HG02884 (cell line): ENCODE measurements at regions not wholly inside any gene's neighbourhood (a gene's known extent, or its start where the extent isn't known, plus 50 kb on each side); places are given as distances from the start of the nearest gene placed in this dataset.
"Not testable (repeated sequence)": the region's sequence is repeated elsewhere in the genome, so short reads cannot be mapped to it uniquely, and the experiment has no call there.

Experiments used
- ATAC-seq: cut with Tn5 transposase; IDR thresholded peaks from one replicate; pipeline ENCODE4 v1.9.1; 2021; ENCODE audit warnings: mild to moderate bottlenecking, moderate library complexity; ENCODE audit not compliant: unreplicated experiment

GRCh38 chr10:108583877-108584276, 1339.4 kb downstream of the XPNPEP1 start:
- ATAC-seq = no peak

GRCh38 chr10:108582888-108583287, 1340.4 kb downstream of the XPNPEP1 start:
- ATAC-seq = no peak

DNA sequence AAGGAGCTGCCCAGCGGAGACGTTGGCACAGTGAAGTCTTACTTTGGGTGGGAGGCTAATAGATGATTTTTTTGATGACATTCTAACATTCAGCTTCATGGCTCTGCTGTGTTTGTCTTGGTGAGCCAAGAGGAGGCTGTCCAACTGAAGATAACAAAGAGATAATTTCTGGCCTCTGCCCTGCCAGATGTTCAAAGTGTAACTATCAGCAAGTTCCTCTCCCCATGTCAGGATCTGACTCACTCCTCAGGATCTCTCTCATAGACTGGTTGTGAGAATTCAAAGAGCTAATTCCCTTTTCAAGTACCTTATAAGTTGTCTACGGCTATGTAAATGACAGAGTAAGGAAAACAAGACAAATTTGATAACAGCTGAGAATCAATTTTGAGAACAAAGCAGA, 1340.9 kb downstream of the XPNPEP1 start:
- no peak for ATAC-seq

DNA sequence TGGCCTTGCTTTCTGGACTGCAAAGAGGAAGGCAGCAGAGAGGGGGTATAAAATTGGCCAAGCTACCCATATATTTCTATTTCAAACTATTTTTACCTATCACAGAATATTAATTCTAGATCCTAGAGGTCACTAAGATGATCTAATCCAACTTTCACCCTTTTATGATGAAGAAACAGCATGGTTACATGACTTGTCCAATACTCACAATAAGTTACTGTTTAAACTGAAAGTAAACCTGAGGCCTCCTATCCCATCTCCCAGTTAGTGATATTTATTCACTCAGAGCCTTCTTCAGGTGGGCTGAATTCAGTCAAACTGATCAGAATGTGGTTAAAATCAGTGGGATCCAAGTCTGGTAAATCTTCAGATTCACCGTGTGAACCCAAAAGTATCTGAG, 1345.1 kb downstream of the XPNPEP1 start:
- no peak for ATAC-seq

- ATAC-seq = no peak
Observed at GRCh38 chr10:108574233-108574632, 1349.1 kb downstream of the XPNPEP1 start.

GRCh38 chr10:108568824-108569223, 1354.5 kb downstream of the XPNPEP1 start:
- no peak for ATAC-seq

DNA sequence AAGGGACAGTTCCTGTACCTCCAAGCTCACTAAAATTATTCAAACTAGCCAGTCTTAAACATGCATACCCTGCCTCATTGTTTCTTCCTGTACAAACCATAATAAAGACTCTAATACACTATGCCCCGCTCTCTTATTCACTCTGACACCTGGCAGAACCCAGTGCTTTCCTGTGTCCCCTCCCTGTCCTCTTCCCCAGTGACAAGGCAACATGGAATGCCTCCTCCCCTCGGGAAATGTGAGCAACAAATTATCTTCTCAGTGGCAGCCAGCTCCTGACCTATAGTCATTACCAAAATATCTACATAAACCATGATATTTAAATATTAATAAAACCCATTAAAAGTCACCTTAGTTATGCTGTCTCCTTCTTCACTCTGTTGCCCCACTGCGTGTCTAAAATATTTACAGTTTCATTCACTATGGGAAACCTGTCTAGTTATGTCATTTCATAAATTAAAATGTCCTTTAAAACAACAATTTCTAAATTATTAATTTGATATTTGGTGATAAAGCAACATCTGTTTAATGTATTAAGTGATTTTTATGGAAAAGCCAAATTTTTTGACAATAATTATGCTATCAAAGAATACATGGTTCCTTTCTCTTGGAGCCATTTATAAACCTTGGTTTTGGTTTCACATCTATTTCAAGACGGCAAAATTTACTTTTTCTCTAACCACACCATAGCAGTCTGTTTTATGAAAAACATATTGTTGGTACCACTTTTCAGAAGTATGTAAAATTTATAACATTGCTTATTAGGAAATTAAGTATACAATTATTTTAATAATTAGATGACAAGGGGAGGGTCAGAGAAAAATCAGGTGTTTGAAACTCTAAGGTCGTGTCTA, 1355.2 kb downstream of the XPNPEP1 start:
- ATAC-seq = peak; percentile 53

- no peak for ATAC-seq
Observed at GRCh38 chr10:108566316-108567107, 1356.8 kb downstream of the XPNPEP1 start.

- no peak for ATAC-seq
Observed at GRCh38 chr10:108562105-108562504, 1361.2 kb downstream of the XPNPEP1 start.

DNA sequence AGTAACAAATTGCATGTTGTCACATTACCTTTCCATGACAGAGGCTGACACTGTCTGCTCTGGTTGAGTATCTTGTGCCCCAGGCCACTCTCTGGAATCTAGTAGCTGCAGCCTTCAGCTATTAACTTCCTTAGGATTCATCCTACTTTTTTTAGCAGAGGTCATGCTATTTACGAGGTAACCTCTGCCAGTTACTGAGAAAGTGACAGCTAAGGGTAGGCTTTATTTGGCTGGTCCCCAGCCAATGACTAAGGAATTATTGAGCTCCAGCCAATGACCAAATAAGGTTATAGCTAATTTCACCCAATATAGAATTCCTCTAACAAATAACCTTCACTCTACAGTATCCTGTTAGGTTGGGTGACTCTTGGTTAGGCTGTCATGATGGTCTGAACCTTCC, 1361.7 kb downstream of the XPNPEP1 start:
- no peak for ATAC-seq

DNA sequence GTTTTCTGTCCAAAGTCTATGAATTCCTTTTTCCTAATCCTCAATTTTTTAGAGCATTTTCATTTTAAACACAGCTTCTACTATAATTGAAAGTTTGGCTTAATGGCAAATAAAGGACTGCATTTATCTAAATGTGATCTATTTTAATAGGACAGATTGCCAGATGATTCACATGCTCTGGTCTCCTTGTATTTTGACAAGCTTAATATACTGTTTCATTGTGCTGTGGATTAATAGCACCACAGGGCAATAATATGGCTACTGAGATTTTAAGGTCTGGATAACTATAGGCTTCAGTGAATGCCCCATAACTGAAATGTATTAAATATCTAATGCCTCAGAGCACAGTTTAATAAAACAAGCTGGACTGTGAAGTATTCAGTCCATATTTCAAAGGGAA, 1362.8 kb downstream of the XPNPEP1 start:
- no peak for ATAC-seq

DNA sequence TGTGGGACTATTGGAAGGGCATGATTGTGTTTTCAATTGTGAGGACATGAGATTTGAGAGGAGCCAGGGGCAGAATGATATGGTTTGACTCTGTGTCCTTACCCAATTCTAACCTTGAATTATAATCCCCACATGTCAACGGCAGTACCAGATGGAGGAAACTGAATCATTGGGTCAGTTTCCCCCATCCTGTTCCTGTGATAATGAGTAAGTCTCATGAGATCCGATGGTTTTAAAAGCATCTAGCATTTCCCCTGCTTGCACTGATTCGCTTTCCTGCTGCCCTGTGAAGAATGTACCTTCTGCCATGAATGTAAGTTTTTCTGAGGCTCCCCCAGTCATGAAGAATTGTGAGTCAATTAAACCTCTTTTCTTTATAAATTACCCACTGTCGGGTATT, 1367.1 kb downstream of the XPNPEP1 start:
- ATAC-seq = no peak

DNA sequence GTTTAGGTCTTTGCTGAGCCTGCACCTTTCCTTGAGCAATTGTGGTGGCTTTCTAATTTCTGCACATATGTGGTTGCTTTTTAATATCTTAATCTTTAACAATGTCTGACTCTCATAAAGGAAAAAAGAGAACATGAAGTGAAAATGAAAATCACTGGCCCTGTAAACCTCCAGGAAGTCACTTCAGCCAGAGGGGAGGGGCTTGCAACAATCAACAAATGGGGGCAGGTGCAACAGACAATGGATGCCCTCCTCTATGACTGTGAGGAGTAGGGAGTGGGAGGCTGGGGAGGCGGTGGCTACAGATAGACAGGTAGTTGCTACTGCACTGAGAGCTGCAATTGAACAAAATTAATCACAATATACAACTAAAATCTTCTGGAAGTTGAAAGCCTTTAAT, 1377.4 kb downstream of the XPNPEP1 start:
- peak; percentile 71 for ATAC-seq

GRCh38 chr10:108544500-108545120, 1378.7 kb downstream of the XPNPEP1 start:
- ATAC-seq = peak; percentile 72

- not testable (repeated sequence) for ATAC-seq
Observed at GRCh38 chr10:108533551-108533950, 1369.0 kb upstream of the SORCS1 start.

DNA sequence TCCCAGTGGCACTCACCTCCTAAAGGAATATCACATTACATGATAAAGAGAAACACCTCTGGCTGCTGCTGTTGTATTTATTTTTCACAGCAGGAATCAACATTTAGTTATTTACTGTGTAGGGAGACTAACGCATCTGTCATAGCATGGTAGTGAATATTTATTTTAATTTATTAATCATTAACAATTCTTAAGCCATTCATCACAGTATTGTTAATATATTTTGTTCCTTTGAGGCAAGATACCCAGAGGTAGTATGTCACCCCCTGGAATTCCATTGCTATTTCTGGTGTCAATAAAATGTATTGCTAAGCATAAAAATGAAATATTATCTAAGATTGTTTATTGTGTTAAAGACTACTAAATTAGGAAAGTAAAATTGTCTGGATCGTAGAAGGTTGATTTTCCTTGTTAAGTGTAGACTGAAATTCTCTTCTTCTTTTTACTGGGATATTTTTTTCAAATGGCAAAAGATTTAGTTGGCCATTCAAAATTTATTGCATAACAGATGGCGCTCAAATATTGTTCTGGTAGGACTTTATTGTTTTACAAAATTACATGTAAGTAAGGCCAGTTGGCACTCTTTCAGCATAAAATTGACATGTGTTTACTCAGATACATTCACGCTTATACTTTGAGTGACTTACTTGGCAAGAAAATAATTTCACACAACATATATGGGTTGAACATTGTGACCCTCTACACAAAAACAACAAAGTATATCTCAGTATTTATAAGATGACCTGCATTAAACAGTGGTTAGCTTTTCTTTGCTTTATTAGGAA, 1358.7 kb upstream of the SORCS1 start:
- no peak for ATAC-seq

DNA sequence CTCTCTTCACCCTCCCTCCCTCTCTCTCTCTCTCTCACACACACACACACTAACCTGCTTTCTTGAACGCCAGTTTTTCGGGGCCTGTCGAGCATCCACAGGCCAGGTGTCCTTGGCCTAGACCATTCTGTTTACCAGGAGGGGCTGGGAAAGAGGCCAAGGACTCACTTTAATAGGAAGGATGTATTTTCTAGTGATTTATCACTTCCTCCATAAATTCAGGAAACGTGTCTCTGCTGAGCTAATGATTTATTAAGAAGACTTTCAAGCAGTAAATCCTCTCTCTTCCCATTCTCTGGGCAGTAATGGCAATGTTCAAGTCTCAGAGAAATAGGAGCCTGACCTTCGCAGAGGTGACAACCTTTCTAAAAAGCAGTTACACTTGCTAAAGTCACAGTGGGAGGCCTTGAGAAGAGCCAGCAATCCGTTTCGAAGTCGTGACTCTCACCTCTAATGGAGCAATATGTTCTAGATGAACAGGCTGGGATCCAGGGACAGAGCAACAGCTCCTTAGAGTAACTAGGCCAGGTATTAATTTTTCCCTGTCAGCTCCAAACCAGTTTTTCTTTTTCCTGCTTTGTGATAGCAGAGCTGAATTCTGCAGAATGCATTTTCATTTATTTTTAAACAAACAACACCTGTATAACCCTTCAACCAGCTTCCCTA, 1357.5 kb upstream of the SORCS1 start:
- ATAC-seq = no peak

DNA sequence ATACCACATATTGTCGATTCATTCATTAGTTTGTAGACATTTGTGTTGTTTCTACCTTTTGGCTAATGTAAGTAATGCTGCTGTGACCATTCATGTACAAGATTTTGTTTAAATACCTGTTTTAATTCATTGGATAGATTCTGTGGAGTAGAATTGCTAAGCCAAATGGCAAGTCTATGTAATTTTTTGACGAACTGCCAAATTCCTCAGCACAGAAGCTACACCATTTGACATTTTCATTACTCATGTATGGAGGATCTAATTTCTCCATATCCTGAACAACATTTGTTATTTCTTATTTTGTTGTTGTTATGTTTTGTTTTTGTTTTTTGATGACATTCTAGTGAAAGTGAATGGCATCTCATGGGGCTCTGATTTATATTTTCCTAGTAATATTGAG, 1351.3 kb upstream of the SORCS1 start:
- ATAC-seq = no peak

- no peak for ATAC-seq
Observed at GRCh38 chr10:108500396-108500795, 1335.9 kb upstream of the SORCS1 start.

DNA sequence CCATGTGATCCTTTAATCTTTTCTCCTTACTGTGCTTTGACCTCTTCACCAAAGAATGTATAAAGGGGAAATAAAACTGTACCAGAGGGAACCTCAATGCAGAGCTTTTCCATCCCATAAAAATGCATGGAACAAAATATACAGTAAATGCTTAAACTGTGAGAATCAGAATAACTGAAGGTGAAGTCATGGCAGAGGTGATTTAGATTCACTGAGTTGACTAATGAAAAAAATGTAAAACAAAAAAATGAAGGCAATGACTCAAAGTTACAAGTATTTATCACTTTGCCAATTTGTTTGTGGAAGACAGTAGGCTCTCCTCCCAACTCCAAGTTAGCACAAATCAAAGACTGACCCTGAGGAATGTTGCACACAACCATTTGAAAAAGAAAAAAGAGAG, 1331.6 kb upstream of the SORCS1 start:
- ATAC-seq = no peak
